ENCODE measurements at regions not wholly inside any gene's neighbourhood (a gene's known extent, or its start where the extent isn't known, plus 50 kb on each side); places are given as distances from the start of the nearest gene placed in this dataset.

DNA sequence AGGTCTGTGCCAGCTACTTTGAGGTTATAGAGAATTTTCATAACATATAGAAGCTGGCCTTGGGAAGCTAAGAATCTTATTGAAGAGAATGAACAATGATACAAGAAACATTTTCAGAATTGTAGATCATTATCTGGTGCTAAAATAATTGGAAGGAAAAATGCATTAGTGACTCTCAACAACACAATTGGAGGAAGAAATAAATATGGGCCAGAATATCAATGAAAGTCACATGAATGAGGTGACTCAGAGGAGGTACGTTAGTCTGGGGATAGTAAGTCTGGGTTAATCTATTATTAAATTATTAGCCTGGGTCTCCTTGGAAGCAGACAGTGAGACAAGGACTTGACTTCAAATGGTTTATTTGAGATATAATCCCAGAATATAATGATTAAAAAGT lies 529.3 kb upstream of the SLIT2 start:
- no peak for TF ChIP-seq ZC3H10 (CRISPR knock-in tag; IDR thresholded peaks at IDR 0.05)
- no peak for TF ChIP-seq ZNF70 (CRISPR knock-in tag; IDR thresholded peaks at IDR 0.05)
- TF ChIP-seq ZFP3 (CRISPR knock-in tag; IDR thresholded peaks at IDR 0.05), result no peak
- TF ChIP-seq, protein P1, sequence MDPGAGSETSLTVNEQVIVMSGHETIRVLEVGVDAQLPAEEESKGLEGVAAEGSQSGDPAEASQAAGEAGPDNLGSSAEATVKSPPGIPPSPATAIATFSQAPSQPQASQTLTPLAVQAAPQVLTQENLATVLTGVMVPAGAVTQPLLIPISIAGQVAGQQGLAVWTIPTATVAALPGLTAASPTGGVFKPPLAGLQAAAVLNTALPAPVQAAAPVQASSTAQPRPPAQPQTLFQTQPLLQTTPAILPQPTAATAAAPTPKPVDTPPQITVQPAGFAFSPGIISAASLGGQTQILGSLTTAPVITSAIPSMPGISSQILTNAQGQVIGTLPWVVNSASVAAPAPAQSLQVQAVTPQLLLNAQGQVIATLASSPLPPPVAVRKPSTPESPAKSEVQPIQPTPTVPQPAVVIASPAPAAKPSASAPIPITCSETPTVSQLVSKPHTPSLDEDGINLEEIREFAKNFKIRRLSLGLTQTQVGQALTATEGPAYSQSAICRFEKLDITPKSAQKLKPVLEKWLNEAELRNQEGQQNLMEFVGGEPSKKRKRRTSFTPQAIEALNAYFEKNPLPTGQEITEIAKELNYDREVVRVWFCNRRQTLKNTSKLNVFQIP (CRISPR knock-in tag; IDR thresholded peaks at IDR 0.05; ENCODE audit: borderline replicate concordance, low read depth), result no peak
- TF ChIP-seq ESRRG (CRISPR knock-in tag; IDR thresholded peaks at IDR 0.05), result no peak
- TF ChIP-seq, protein P2, sequence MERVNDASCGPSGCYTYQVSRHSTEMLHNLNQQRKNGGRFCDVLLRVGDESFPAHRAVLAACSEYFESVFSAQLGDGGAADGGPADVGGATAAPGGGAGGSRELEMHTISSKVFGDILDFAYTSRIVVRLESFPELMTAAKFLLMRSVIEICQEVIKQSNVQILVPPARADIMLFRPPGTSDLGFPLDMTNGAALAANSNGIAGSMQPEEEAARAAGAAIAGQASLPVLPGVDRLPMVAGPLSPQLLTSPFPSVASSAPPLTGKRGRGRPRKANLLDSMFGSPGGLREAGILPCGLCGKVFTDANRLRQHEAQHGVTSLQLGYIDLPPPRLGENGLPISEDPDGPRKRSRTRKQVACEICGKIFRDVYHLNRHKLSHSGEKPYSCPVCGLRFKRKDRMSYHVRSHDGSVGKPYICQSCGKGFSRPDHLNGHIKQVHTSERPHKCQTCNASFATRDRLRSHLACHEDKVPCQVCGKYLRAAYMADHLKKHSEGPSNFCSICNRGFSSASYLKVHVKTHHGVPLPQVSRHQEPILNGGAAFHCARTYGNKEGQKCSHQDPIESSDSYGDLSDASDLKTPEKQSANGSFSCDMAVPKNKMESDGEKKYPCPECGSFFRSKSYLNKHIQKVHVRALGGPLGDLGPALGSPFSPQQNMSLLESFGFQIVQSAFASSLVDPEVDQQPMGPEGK (CRISPR knock-in tag; IDR thresholded peaks at IDR 0.05; ENCODE audit: borderline replicate concordance), result no peak
- TF ChIP-seq ISL1 (CRISPR knock-in tag; IDR thresholded peaks at IDR 0.05), result no peak
- no peak for TF ChIP-seq CSDC2 (CRISPR knock-in tag; IDR thresholded peaks at IDR 0.05)
- no peak for TF ChIP-seq PPARA (CRISPR knock-in tag; IDR thresholded peaks at IDR 0.05; ENCODE audit: borderline replicate concordance)
- TF ChIP-seq ARNTL (CRISPR knock-in tag; IDR thresholded peaks at IDR 0.05; ENCODE audit: borderline replicate concordance, low read depth), result no peak
- no peak for TF ChIP-seq SNAI2 (CRISPR knock-in tag; IDR thresholded peaks at IDR 0.05)
- TF ChIP-seq, protein P3, sequence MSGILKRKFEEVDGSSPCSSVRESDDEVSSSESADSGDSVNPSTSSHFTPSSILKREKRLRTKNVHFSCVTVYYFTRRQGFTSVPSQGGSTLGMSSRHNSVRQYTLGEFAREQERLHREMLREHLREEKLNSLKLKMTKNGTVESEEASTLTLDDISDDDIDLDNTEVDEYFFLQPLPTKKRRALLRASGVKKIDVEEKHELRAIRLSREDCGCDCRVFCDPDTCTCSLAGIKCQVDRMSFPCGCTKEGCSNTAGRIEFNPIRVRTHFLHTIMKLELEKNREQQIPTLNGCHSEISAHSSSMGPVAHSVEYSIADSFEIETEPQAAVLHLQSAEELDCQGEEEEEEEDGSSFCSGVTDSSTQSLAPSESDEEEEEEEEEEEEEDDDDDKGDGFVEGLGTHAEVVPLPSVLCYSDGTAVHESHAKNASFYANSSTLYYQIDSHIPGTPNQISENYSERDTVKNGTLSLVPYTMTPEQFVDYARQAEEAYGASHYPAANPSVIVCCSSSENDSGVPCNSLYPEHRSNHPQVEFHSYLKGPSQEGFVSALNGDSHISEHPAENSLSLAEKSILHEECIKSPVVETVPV (CRISPR knock-in tag; IDR thresholded peaks at IDR 0.05), result no peak
- TF ChIP-seq CREB5 (CRISPR knock-in tag; IDR thresholded peaks at IDR 0.05; ENCODE audit: low read depth), result no peak
- ATAC-seq, result no peak

- TF ChIP-seq GLIS3 (CRISPR knock-in tag; IDR thresholded peaks at IDR 0.05), result no peak
- TF ChIP-seq ZFP3 (CRISPR knock-in tag; IDR thresholded peaks at IDR 0.05), result no peak
- TF ChIP-seq CREB5 (CRISPR knock-in tag; IDR thresholded peaks at IDR 0.05; ENCODE audit: low read depth), result no peak
- TF ChIP-seq, protein P1 (CRISPR knock-in tag; IDR thresholded peaks at IDR 0.05; ENCODE audit: borderline replicate concordance, low read depth), result no peak
- TF ChIP-seq ZNF8 (CRISPR knock-in tag; IDR thresholded peaks at IDR 0.05), result no peak
- TF ChIP-seq ZFP30 (CRISPR knock-in tag; IDR thresholded peaks at IDR 0.05), result no peak
- no peak for TF ChIP-seq TOX (CRISPR knock-in tag; IDR thresholded peaks at IDR 0.05; ENCODE audit: borderline replicate concordance)
- TF ChIP-seq ZNF70 (CRISPR knock-in tag; IDR thresholded peaks at IDR 0.05), result no peak
- no peak for ATAC-seq
Measured at GRCh38 chr4:19721587-19721986, 530.1 kb upstream of the SLIT2 start.

GRCh38 chr4:19720610-19721009 lies 531.1 kb upstream of the SLIT2 start:
- no peak for ATAC-seq
- no peak for TF ChIP-seq CREB5 (CRISPR knock-in tag; IDR thresholded peaks at IDR 0.05; ENCODE audit: low read depth)
- no peak for TF ChIP-seq RARB (CRISPR knock-in tag; IDR thresholded peaks at IDR 0.05)
- TF ChIP-seq, protein P3 (CRISPR knock-in tag; IDR thresholded peaks at IDR 0.05), result no peak
- TF ChIP-seq ZNF8 (CRISPR knock-in tag; IDR thresholded peaks at IDR 0.05), result no peak
- TF ChIP-seq ZFP30 (CRISPR knock-in tag; IDR thresholded peaks at IDR 0.05), result no peak
- TF ChIP-seq ARNTL (CRISPR knock-in tag; IDR thresholded peaks at IDR 0.05; ENCODE audit: borderline replicate concordance, low read depth), result no peak
- TF ChIP-seq TCF4 (CRISPR knock-in tag; IDR thresholded peaks at IDR 0.05; ENCODE audit: borderline replicate concordance), result no peak
- TF ChIP-seq ISL1 (CRISPR knock-in tag; IDR thresholded peaks at IDR 0.05), result no peak
- TF ChIP-seq, protein P4, sequence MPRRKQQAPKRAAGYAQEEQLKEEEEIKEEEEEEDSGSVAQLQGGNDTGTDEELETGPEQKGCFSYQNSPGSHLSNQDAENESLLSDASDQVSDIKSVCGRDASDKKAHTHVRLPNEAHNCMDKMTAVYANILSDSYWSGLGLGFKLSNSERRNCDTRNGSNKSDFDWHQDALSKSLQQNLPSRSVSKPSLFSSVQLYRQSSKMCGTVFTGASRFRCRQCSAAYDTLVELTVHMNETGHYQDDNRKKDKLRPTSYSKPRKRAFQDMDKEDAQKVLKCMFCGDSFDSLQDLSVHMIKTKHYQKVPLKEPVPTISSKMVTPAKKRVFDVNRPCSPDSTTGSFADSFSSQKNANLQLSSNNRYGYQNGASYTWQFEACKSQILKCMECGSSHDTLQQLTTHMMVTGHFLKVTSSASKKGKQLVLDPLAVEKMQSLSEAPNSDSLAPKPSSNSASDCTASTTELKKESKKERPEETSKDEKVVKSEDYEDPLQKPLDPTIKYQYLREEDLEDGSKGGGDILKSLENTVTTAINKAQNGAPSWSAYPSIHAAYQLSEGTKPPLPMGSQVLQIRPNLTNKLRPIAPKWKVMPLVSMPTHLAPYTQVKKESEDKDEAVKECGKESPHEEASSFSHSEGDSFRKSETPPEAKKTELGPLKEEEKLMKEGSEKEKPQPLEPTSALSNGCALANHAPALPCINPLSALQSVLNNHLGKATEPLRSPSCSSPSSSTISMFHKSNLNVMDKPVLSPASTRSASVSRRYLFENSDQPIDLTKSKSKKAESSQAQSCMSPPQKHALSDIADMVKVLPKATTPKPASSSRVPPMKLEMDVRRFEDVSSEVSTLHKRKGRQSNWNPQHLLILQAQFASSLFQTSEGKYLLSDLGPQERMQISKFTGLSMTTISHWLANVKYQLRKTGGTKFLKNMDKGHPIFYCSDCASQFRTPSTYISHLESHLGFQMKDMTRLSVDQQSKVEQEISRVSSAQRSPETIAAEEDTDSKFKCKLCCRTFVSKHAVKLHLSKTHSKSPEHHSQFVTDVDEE (CRISPR knock-in tag; IDR thresholded peaks at IDR 0.05), result no peak
- no peak for TF ChIP-seq ZNF70 (CRISPR knock-in tag; IDR thresholded peaks at IDR 0.05)
- no peak for TF ChIP-seq GLIS3 (CRISPR knock-in tag; IDR thresholded peaks at IDR 0.05)

Data from SK-N-SH treated with all-trans-retinoic acid at 6 μM for 48 hours (cell line).